HG03060 (cell line): ENCODE measurements at regions not wholly inside any gene's neighbourhood (a gene's known extent, or its start where the extent isn't known, plus 50 kb on each side); places are given as distances from the start of the nearest gene placed in this dataset.
"Not testable (repeated sequence)": the region's sequence is repeated elsewhere in the genome, so short reads cannot be mapped to it uniquely, and the experiment has no call there.

ENCODE experiments used
- ATAC-seq: cut with Tn5 transposase; IDR thresholded peaks from one replicate; pipeline ENCODE4 v1.9.1; 2021; ENCODE audit warnings: low read depth, moderate number of reproducible peaks; ENCODE audit not compliant: unreplicated experiment

GRCh38 chr13:72590091-72590740 is 137.2 kb downstream of the MZT1 start:
- ATAC-seq, result no peak

GRCh38 chr13:72586518-72586917 is 140.9 kb downstream of the MZT1 start:
- ATAC-seq, result no peak

DNA sequence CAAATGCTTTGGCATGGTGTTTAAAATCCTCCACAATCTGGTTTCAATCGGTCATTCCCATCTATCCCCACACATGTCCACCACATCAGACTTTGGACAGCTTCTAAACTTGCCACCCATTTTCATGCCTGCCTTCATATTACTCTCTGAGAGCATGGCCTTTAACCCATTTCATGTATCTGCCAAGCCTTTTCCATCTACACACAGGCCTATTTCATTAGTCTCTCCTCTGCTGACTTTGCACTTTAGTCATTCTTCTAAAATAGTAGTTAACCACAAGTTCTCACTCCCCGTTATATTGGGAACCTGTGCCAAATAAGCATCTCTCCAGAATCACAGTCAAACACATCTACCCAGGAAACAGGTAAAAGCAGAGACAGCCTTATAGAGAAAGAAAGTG is 142.2 kb downstream of the MZT1 start:
- ATAC-seq, result no peak

- ATAC-seq, result no peak
Observed at GRCh38 chr13:72571191-72571590, 156.2 kb downstream of the MZT1 start.

DNA sequence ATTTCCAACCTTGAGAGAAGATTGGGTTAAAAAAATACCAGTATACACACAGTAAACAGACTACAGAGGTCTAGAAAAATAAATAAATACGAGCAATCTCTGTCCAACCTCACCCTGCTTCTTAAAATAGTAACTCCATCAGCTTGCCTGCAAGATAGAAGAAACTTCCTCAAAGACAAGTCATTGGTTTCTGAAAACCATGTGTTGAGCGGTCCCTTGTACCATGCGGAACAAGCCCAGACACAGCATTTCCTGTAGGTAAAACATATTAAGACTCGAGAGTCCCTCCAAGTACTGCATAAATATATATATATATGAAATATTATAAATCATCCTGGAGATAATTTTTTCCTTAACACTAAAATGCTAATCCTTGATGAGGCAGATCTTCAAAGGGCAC is 157.4 kb downstream of the MZT1 start:
- ATAC-seq, result no peak

GRCh38 chr13:72567566-72567965 is 159.9 kb downstream of the MZT1 start:
- ATAC-seq, result no peak

DNA sequence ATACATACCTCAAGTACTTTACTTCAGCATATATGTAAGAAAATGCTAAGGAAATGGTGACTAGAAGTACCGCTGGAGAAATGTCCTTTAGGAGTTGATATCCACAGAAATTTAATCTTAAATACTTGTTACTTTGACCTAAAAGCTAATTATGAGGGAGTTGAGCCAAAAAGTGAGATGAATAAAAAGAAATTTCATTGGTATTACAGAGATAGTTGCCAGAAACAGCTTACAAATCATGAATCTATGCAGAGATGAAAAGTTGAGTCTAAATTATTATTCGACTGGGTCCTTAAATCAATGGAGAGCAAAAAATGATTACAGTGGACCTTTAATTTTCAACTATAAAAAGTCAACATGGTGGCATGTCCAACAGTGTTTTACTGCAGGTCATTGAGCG is 160.9 kb downstream of the MZT1 start:
- no peak for ATAC-seq

DNA sequence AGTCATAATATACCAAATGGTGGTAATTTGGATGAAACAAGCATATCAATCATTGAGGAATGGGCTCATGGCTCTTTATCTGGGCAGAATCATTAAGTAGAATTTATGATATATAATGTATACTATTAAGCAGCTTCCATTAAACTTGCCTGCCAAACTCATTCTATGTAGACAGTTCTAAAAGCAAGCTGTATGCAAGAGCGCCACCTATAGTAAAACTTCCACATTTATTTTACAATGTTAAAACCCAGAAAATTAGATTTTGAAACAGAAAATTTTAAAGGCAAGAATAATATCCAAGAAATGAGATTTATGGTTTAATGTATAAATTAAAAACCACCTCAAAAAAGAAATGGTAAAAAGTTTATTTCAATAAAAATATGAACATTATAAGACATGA is 161.5 kb downstream of the MZT1 start:
- peak; percentile 47 for ATAC-seq

DNA sequence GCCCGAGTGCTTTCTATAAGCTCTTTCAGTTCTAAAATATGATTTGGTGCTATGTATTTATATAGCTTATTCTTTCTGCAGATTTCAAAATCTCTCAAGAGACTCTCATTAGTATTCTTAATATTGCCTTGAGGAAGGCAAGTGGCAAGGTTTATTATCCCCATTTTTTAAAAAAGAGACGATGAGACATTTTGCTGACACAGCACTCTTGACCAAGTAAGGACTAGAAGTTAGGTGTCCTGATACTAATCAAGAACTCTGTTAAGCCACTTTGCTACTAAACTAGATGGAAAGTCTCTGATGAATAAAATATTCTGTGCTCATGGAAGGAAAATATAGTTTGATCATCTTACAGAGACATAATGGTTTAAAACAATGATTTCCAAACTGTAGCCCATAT is 164.7 kb downstream of the MZT1 start:
- ATAC-seq, result no peak

DNA sequence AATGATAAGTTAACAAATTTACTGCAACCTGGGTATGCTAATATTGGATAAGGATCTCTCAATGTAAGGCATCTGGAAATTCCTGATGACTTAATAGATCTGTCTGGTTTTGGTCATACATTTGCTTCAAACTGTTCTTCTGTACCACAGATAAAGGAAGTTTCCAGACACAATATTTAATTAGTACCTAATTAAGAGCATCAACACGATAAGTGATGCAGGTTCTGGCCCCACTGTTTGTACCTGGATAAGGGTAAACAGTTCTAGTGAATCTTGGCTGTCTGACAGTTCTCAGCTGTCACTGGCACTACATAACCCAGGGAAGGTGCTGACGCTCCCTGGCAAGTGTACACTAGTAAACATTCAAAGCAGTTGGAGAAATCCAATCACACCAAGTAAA is 165.6 kb downstream of the MZT1 start:
- ATAC-seq, result no peak

- ATAC-seq, result no peak
Observed at GRCh38 chr13:72559716-72560115, 167.7 kb downstream of the MZT1 start.

GRCh38 chr13:72556945-72557344 is 170.5 kb downstream of the MZT1 start:
- no peak for ATAC-seq

DNA sequence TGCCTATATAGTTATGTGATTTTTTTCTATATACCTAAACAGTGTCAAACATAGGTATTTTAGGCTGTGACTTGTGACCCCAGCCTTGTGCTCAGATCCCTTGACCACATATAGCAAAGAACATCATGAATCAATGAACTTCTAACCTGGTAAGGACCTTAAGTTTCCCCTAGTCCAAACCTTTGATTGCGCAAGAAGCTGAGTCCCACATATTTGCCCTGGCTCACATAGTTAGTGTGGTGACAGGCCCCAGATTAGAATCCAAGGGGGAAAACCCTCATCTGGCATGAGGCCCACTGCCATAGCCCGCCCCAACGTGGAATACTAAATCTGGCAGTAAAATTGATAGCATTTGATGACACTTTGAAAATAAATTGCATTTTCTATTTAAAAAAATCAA is 171.8 kb downstream of the MZT1 start:
- ATAC-seq, result no peak

GRCh38 chr13:72552731-72553130 is 174.7 kb downstream of the MZT1 start:
- ATAC-seq, result no peak

- ATAC-seq, result not testable (repeated sequence)
Observed at GRCh38 chr13:72545895-72546294, 181.5 kb downstream of the MZT1 start.

DNA sequence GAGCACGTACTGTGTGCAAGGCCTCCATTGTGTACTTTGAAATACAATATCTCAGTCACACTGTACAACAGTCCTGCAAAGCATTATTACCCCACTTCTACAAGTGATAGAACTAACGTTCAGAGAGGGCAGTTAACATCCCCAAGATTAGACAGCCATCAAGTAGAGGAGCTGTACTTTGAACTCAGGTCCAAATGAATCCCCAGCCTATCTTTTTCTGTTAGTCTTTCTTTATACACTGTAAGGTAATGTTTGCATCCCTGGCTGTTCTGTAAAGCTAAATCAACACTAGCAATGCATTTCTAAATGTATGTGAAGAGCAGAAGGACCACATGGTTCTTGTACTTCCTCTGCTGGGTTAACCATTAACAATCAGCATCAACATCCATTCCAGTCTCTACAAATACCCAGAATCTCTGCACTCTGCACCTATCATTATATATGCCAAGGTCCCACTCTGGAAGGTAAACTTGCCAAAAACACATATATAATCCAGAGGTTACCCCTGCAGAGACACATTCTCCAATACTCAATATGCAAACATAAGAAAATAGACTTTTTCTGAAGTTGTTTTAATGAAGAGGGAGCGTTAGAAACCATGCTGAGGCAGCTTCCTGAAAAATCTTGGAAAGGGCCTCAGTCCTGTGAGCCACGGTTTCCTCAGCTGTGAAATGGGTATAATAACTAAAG is 182.3 kb downstream of the MZT1 start:
- ATAC-seq, result no peak

GRCh38 chr13:72544042-72544441 is 183.4 kb downstream of the MZT1 start:
- no peak for ATAC-seq

DNA sequence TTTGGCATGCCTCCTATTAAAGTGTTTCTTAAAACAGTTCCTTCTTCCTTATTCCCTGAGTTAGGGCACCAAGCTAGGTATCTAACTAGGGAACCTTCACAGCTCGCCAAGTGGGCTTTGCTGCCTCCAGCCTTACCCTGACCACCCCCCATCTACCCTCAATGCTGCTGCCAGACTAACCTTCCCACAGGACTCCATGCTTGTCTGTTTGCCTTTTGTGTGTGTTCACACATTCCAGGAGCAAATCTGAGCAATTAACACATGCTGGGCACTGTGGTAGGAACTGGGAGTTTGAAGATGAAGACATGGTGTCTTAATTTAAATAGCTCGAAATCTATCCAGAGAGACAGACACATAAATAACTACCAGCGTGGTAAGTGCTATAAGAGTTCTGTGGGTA is 185.2 kb downstream of the MZT1 start:
- ATAC-seq, result no peak

DNA sequence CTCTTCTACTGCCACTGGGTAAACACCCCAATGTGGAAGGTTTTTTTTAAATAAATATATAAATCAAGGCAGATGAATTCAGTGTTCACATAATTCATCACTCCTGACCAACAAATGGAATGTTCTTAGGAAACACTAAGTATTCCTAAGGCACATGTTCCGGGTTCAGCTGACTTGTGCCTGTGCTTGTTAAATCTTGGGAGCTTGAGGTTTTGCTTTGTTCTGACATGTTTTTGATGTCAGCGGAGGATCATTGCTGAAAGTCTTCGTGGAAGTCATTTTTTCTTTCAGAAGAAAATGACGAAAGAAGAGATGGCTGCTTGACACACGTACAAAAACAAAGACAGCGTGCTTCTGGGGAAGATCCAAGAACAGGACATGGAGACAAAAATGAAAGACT is 185.8 kb downstream of the MZT1 start:
- no peak for ATAC-seq

GRCh38 chr13:72540881-72541280 is 186.5 kb downstream of the MZT1 start:
- no peak for ATAC-seq

DNA sequence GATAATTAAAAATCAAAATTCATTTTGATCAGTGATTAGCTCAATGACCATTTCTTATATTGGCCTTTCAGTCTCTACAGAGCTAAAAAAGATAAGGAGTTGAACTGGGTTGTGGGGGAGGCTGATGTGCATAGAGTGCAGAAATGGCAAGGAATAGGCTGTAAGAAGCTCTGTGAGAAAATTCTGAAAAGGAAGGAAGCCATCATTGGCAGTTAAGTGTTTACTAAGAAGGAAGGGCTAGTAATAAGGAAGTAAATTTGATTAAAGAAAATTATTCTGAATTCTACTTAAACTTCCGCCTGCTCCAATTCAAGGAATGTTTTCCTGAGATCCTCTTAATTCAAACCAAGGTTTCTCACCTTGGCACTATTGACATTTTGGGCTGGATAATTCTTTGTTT is 187.5 kb downstream of the MZT1 start:
- ATAC-seq, result no peak

GRCh38 chr13:72537782-72538181 is 189.6 kb downstream of the MZT1 start:
- no peak for ATAC-seq

DNA sequence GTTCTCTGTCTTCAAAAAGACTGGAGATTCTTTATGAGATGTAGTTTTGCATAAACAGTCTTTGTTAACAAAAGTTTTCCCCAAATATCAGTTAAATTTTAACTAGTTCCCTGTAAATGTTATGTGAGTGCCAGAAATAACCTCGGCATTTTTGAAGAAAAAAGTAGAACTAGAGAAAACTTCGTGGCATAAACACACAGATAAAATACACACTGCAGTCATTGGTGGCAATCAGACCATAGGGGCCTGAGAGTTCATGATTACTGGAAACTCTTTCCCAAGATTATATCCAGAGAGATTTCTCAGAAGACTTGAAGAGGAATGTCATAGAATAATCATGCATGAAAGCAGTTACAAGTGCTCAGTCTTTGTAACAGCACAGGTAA is 190.0 kb downstream of the MZT1 start:
- ATAC-seq, result no peak
